DMS153 treated with DMSO at 0.1 percent for 48 hours (cell line): ENCODE measurements at regions not wholly inside any gene's neighbourhood (a gene's known extent, or its start where the extent isn't known, plus 50 kb on each side); places are given as distances from the start of the nearest gene placed in this dataset.

Experiments used
- DNase-seq: peaks from one replicate; lab custom pipeline; 2025; ENCODE audit not compliant: unreplicated experiment; lab: John Stamatoyannopoulos, UW

GRCh38 chr13:44240611-44241145 lies 132.9 kb upstream of the SERP2 start:
- no peak for DNase-seq

- DNase-seq = no peak
Measured at GRCh38 chr13:44241638-44242037, 132.0 kb upstream of the SERP2 start.

- DNase-seq = no peak
Measured at GRCh38 chr13:44242766-44243165, 130.9 kb upstream of the SERP2 start.

- no peak for DNase-seq
Measured at GRCh38 chr13:44243198-44243857, 130.3 kb upstream of the SERP2 start.

- DNase-seq = no peak
Measured at GRCh38 chr13:44244288-44244687, 129.3 kb upstream of the SERP2 start.

- DNase-seq = no peak
Measured at GRCh38 chr13:44249431-44249836, 124.2 kb upstream of the SERP2 start.

- no peak for DNase-seq
Measured at GRCh38 chr13:44252938-44253337, 120.7 kb upstream of the SERP2 start.

GRCh38 chr13:44255771-44256364 lies 117.8 kb upstream of the SERP2 start:
- DNase-seq = no peak

- DNase-seq = no peak
Measured at GRCh38 chr13:44257796-44258195, 115.8 kb upstream of the SERP2 start.

GRCh38 chr13:44259045-44260027 lies 114.3 kb upstream of the SERP2 start:
- no peak for DNase-seq

- DNase-seq = no peak
Measured at GRCh38 chr13:44260336-44260735, 113.3 kb upstream of the SERP2 start.

- DNase-seq = no peak
Measured at GRCh38 chr13:44263751-44264620, 109.6 kb upstream of the SERP2 start.

GRCh38 chr13:44266305-44266704 lies 107.3 kb upstream of the SERP2 start:
- no peak for DNase-seq

GRCh38 chr13:44266772-44267171 lies 106.9 kb upstream of the SERP2 start:
- no peak for DNase-seq

- DNase-seq = no peak
Measured at GRCh38 chr13:44267203-44267602, 106.4 kb upstream of the SERP2 start.

GRCh38 chr13:44267980-44268379 lies 105.6 kb upstream of the SERP2 start:
- no peak for DNase-seq

GRCh38 chr13:44268980-44269379 lies 104.6 kb upstream of the SERP2 start:
- DNase-seq = no peak

GRCh38 chr13:44270150-44270549 lies 103.5 kb upstream of the SERP2 start:
- no peak for DNase-seq

GRCh38 chr13:44271031-44271455 lies 102.6 kb upstream of the SERP2 start:
- no peak for DNase-seq

GRCh38 chr13:44271473-44271872 lies 102.2 kb upstream of the SERP2 start:
- DNase-seq = no peak
